ENCODE measurements at regions not wholly inside any gene's neighbourhood (a gene's known extent, or its start where the extent isn't known, plus 50 kb on each side); places are given as distances from the start of the nearest gene placed in this dataset.

DNA sequence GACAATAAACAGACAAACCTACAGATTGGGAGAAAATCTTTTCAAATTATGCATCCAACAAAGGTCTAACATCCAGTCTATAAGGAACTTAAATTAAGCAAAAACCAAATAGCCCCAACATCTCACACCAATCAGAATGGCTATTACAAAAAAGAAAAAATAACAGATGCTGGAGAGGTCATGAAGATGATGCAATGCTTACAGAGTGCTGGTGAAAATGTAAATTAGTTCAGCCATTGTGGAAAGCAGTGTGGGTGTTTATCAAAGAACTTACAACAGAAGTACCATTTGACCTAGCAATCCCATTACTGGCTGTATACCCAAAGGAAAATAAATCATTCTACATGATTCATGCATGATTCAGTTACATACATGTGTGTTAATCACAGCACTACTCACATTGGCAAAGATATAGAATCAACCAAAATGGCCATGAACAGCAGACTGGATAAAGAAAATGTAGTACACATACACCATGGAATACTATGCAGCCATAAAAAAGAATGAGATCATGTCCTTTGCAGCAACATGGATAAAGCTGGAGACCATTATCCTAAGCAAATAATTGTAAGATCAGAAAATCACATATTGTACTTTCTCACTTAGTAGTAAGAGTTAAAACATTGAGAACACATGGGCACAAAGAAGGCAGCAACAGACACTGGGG, 223.9 kb upstream of the WSB1 start:
- FAIRE-seq (no peak), DNase-seq (ENCODE audit: low read depth) (no peak)
- H3K27me3 ChIP-seq (ENCODE audit: insufficient read depth, low read length), result no peaks in the 10 kb centered on the region
- no peaks in the 10 kb centered on the region for H4K20me1 ChIP-seq (ENCODE audit: insufficient read depth, low read length)
- TF ChIP-seq EZH2 (IDR thresholded peaks at IDR 0.05; ENCODE audit: insufficient read depth, low read length), result no peak
- H3K4me1 ChIP-seq (ENCODE audit: insufficient read depth, low read length), result no peaks in the 10 kb centered on the region
- Mint-ChIP-seq H3K4me1 (ENCODE audit: low read depth, unreplicated experiment) (no peaks in the 10 kb centered on the region), H3K9me3 (ENCODE audit: unreplicated experiment) (peaks cover 7% of the 10 kb centered on the region), H3K27me3 (ENCODE audit: low read depth, unreplicated experiment) (no peaks in the 10 kb centered on the region), H3K27ac (ENCODE audit: unreplicated experiment) (no peak overlapping the region), H3K36me3 (ENCODE audit: low read depth, unreplicated experiment) (no peaks in the 10 kb centered on the region), H3K4me3 (ENCODE audit: unreplicated experiment) (no peak overlapping the region)
- no peaks in the 10 kb centered on the region for H3K36me3 ChIP-seq (ENCODE audit: insufficient read depth, low read length)
- peaks cover 4% of the 10 kb centered on the region for H3K9me3 ChIP-seq (ENCODE audit: insufficient read depth, low read depth, low read length)
- no peak overlapping the region for H3K9ac ChIP-seq (ENCODE audit: low read length)
- H3K27ac ChIP-seq (ENCODE audit: low read depth, low read length), result no peak overlapping the region
- no peaks in the 10 kb centered on the region for H3K79me2 ChIP-seq (ENCODE audit: insufficient read depth, low read length)
- no peak overlapping the region for H3K4me3 ChIP-seq (ENCODE audit: insufficient read depth, low read depth, low read length)
- no peak overlapping the region for H2AFZ ChIP-seq (ENCODE audit: low read depth, low read length)
- H3K4me2 ChIP-seq (ENCODE audit: low read length), result no peak overlapping the region

DNA sequence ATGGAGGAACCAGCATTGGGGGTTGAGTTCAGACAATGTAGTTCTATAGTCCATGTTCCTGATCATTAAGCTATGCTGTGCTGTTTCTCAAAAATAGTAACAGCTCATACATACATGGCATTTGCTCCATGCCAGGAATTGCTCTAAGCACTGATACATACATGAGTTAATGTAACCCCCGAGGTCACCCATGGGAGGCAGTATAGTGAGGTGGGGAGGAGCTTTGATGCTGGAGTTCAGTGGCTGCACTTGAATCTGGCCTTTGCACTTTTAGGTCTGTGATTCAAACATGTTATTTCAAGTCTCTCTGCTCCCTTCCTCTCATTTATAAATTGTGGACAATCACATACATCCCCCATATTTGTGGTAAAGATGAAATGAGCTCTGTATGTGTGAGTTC, 223.1 kb upstream of the WSB1 start:
- H3K4me2 ChIP-seq (ENCODE audit: low read length), result no peak overlapping the region
- no peak overlapping the region for H3K4me3 ChIP-seq (ENCODE audit: insufficient read depth, low read depth, low read length)
- H3K4me3 Mint-ChIP-seq (ENCODE audit: unreplicated experiment), result no peak overlapping the region
- no peaks in the 10 kb centered on the region for H4K20me1 ChIP-seq (ENCODE audit: insufficient read depth, low read length)
- no peaks in the 10 kb centered on the region for H3K36me3 ChIP-seq (ENCODE audit: insufficient read depth, low read length)
- no peak for DNase-seq (ENCODE audit: low read depth)
- H3K27me3 ChIP-seq (ENCODE audit: insufficient read depth, low read length), result no peaks in the 10 kb centered on the region
- H2AFZ ChIP-seq (ENCODE audit: low read depth, low read length), result no peak overlapping the region
- no peaks in the 10 kb centered on the region for H3K79me2 ChIP-seq (ENCODE audit: insufficient read depth, low read length)
- H3K27ac ChIP-seq (ENCODE audit: low read depth, low read length), result no peak overlapping the region
- no peak for TF ChIP-seq EZH2 (IDR thresholded peaks at IDR 0.05; ENCODE audit: insufficient read depth, low read length)
- TF ChIP-seq, protein P1, sequence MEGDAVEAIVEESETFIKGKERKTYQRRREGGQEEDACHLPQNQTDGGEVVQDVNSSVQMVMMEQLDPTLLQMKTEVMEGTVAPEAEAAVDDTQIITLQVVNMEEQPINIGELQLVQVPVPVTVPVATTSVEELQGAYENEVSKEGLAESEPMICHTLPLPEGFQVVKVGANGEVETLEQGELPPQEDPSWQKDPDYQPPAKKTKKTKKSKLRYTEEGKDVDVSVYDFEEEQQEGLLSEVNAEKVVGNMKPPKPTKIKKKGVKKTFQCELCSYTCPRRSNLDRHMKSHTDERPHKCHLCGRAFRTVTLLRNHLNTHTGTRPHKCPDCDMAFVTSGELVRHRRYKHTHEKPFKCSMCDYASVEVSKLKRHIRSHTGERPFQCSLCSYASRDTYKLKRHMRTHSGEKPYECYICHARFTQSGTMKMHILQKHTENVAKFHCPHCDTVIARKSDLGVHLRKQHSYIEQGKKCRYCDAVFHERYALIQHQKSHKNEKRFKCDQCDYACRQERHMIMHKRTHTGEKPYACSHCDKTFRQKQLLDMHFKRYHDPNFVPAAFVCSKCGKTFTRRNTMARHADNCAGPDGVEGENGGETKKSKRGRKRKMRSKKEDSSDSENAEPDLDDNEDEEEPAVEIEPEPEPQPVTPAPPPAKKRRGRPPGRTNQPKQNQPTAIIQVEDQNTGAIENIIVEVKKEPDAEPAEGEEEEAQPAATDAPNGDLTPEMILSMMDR (IDR thresholded peaks at IDR 0.05; ENCODE audit: insufficient read depth, low read depth, low read length), result no peak
- H3K9me3 ChIP-seq (ENCODE audit: insufficient read depth, low read depth, low read length), result peaks cover 4% of the 10 kb centered on the region
- no peaks in the 10 kb centered on the region for H3K4me1 Mint-ChIP-seq (ENCODE audit: low read depth, unreplicated experiment)
- H3K4me1 ChIP-seq (ENCODE audit: insufficient read depth, low read length), result no peaks in the 10 kb centered on the region
- no peak overlapping the region for H3K27ac Mint-ChIP-seq (ENCODE audit: unreplicated experiment)
- no peaks in the 10 kb centered on the region for H3K27me3 Mint-ChIP-seq (ENCODE audit: low read depth, unreplicated experiment)
- no peaks in the 10 kb centered on the region for H3K36me3 Mint-ChIP-seq (ENCODE audit: low read depth, unreplicated experiment)
- FAIRE-seq, result no peak
- no peak overlapping the region for H3K9ac ChIP-seq (ENCODE audit: low read length)
- peaks cover 8% of the 10 kb centered on the region for H3K9me3 Mint-ChIP-seq (ENCODE audit: unreplicated experiment)

DNA sequence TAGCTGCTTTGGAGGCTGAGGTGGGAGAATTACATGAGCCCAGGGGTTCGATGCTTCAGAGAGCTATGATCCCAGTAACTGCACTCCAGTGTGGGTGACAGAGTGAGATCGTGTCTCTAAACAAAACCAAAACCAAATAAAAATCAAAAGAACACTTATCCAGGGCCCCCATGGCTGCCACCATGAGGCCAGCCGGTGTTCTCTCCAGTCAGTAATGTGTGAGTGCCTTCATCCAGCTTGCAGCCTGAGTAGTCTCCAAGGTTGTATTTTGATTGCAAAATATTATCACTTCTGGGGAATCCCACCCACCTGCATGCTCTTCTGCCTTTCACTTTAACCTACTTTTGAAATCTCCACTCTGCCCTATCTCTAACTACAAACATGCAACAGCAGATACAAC, 221.0 kb upstream of the WSB1 start:
- TF ChIP-seq EZH2 (IDR thresholded peaks at IDR 0.05; ENCODE audit: insufficient read depth, low read length), result no peak
- TF ChIP-seq, protein P1 (IDR thresholded peaks at IDR 0.05; ENCODE audit: insufficient read depth, low read depth, low read length), result no peak
- Mint-ChIP-seq H3K27ac (ENCODE audit: unreplicated experiment) (no peak overlapping the region), H3K27me3 (ENCODE audit: low read depth, unreplicated experiment) (no peaks in the 10 kb centered on the region), H3K9me3 (ENCODE audit: unreplicated experiment) (peaks cover 11% of the 10 kb centered on the region), H3K4me1 (ENCODE audit: low read depth, unreplicated experiment) (no peaks in the 10 kb centered on the region), H3K4me3 (ENCODE audit: unreplicated experiment) (no peak overlapping the region), H3K36me3 (ENCODE audit: low read depth, unreplicated experiment) (no peaks in the 10 kb centered on the region)
- H2AFZ ChIP-seq (ENCODE audit: low read depth, low read length), result no peak overlapping the region
- no peak overlapping the region for H3K27ac ChIP-seq (ENCODE audit: low read depth, low read length)
- no peaks in the 10 kb centered on the region for H3K27me3 ChIP-seq (ENCODE audit: insufficient read depth, low read length)
- no peak for DNase-seq (ENCODE audit: low read depth)
- no peak overlapping the region for H3K9ac ChIP-seq (ENCODE audit: low read length)
- H3K9me3 ChIP-seq (ENCODE audit: insufficient read depth, low read depth, low read length), result peaks cover 4% of the 10 kb centered on the region
- H3K4me1 ChIP-seq (ENCODE audit: insufficient read depth, low read length), result no peaks in the 10 kb centered on the region
- H3K79me2 ChIP-seq (ENCODE audit: insufficient read depth, low read length), result no peaks in the 10 kb centered on the region
- H4K20me1 ChIP-seq (ENCODE audit: insufficient read depth, low read length), result no peaks in the 10 kb centered on the region
- no peaks in the 10 kb centered on the region for H3K36me3 ChIP-seq (ENCODE audit: insufficient read depth, low read length)
- H3K4me3 ChIP-seq (ENCODE audit: insufficient read depth, low read depth, low read length), result no peak overlapping the region
- H3K4me2 ChIP-seq (ENCODE audit: low read length), result no peak overlapping the region
- FAIRE-seq, result no peak
